NB4 (cell line): ENCODE measurements at regions not wholly inside any gene's neighbourhood (a gene's known extent, or its start where the extent isn't known, plus 50 kb on each side); places are given as distances from the start of the nearest gene placed in this dataset.

Experiments
- MYC ChIP-seq: IDR thresholded peaks from 2 replicates; pipeline ENCODE4 v1.6.1; 2011; ENCODE audit warnings: low read depth, low read length
- POLR2A ChIP-seq: IDR thresholded peaks from 2 replicates; pipeline ENCODE4 v1.6.1; 2011; ENCODE audit warnings: mild to moderate bottlenecking; ENCODE audit not compliant: insufficient read length; ENCODE audit errors: extremely low read depth
- TF ChIP-seq, protein P1 (sequence below): IDR thresholded peaks from one replicate; pipeline ENCODE4 v1.5.1; 2012; ENCODE audit warnings: low read depth, low read length
- TF ChIP-seq, protein P2 (sequence below): IDR thresholded peaks from 2 replicates; pipeline ENCODE4 v1.6.1; 2011; ENCODE audit warnings: low read depth, low read length

DNA sequence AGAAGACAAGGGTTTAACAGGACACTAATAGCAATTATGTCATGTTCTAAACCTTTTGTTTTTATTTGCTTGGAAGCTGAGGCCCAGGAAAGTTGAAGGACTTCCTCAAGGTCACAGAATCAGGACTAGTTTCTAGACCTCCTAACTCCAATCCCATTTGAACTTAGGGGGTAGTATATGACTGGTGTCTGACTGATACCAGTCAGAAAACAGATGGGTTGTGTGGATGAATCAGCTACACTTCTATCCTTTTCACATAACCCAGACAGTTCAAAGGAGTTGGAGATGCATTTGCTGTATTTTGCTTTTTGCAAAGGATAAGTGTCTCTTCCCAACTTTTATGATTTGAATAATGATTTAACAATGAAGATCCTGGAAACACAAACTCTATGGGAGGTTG is 322.5 kb downstream of the HLX start:
- TF ChIP-seq, protein P1, sequence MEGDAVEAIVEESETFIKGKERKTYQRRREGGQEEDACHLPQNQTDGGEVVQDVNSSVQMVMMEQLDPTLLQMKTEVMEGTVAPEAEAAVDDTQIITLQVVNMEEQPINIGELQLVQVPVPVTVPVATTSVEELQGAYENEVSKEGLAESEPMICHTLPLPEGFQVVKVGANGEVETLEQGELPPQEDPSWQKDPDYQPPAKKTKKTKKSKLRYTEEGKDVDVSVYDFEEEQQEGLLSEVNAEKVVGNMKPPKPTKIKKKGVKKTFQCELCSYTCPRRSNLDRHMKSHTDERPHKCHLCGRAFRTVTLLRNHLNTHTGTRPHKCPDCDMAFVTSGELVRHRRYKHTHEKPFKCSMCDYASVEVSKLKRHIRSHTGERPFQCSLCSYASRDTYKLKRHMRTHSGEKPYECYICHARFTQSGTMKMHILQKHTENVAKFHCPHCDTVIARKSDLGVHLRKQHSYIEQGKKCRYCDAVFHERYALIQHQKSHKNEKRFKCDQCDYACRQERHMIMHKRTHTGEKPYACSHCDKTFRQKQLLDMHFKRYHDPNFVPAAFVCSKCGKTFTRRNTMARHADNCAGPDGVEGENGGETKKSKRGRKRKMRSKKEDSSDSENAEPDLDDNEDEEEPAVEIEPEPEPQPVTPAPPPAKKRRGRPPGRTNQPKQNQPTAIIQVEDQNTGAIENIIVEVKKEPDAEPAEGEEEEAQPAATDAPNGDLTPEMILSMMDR: no peak
- TF ChIP-seq POLR2A: no peak
- TF ChIP-seq, protein P2, sequence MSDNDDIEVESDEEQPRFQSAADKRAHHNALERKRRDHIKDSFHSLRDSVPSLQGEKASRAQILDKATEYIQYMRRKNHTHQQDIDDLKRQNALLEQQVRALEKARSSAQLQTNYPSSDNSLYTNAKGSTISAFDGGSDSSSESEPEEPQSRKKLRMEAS: no peak
- no peak for TF ChIP-seq MYC
